Peyer's patch (tissue), 4 donors: ENCODE measurements at regions not wholly inside any gene's neighbourhood (a gene's known extent, or its start where the extent isn't known, plus 50 kb on each side); places are given as distances from the start of the nearest gene placed in this dataset.

Experiments
- DNase-seq, 3 donors: peaks; one replicate each; pipeline ENCODE4 v3.0.0-alpha.2; 2017 to 2019
- H3K27ac ChIP-seq, 4 donors: fragments of 200-600 bp; sonication (generic); one replicate each; pipeline ENCODE4 v1.5.1; 2016 to 2019
- H3K27me3 ChIP-seq, 2 donors: fragments of 200-600 bp; sonication (generic); one replicate each; pipeline ENCODE4 v1.5.1; 2019
- H3K36me3 ChIP-seq, 3 donors: fragments of 200-600 bp; sonication (generic); one replicate each; pipeline ENCODE4 v1.5.1; 2016 to 2019
- H3K4me1 ChIP-seq, 4 donors: fragments of 200-600 bp; sonication (generic); one replicate each; pipeline ENCODE4 v1.5.1; 2016 to 2019
- H3K4me3 ChIP-seq, 4 donors: fragments of 200-600 bp; sonication (generic); 1 replicate in 3 of 4; 2 replicates in 1 of 4; pipeline ENCODE4 v1.5.1; 2016 to 2019; ENCODE audit warnings: mild to moderate bottlenecking in 1 of 4
- H3K9me3 ChIP-seq, 4 donors: fragments of 200-600 bp; sonication (generic); one replicate each; pipeline ENCODE4 v1.5.1; 2016 to 2019; ENCODE audit warnings: mild to moderate bottlenecking in 1 of 4
- POLR2A ChIP-seq, 2 donors: fragments of 450-650 bp; IDR thresholded peaks; one replicate each; pipeline ENCODE4 v1.5.1; 2017; ENCODE audit warnings: antibody characterized with exemption in 2 of 2, mild to moderate bottlenecking in 2 of 2, moderate library complexity in 2 of 2
- TF ChIP-seq, protein P1 (sequence below), 6 experiments: fragments of 450-650 bp in 4 of 6; fragments of 200-600 bp in 2 of 6; sonication (generic) in 1 of 6; IDR thresholded peaks; one replicate each; pipeline ENCODE4 v1.5.1; 2017 to 2019; ENCODE audit warnings: antibody characterized with exemption in 6 of 6, mild to moderate bottlenecking in 3 of 6, moderate library complexity in 1 of 6

DNA sequence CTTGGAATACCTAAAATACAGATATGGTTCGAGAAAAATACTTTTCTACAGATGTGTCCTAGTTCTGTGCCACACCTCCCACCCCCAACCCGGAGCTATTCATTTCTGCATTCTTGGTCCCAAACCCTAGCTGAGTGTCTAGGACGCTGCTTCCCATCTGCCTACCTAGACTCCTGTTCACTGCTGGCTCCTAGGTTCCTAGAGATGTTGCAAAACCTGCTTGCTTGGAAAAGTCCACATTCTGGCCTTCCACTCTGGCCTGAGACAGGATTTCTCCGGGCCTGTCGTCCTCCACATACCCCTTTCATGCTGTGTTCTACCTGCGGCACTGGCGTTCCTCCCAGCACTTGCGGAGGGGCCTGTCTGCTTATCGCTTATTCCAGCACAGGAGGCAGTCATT lies 165.8 kb upstream of the CTTNBP2NL start:
- no peak for DNase-seq
- H3K36me3 ChIP-seq, result no peaks in the 10 kb centered on the region

DNA sequence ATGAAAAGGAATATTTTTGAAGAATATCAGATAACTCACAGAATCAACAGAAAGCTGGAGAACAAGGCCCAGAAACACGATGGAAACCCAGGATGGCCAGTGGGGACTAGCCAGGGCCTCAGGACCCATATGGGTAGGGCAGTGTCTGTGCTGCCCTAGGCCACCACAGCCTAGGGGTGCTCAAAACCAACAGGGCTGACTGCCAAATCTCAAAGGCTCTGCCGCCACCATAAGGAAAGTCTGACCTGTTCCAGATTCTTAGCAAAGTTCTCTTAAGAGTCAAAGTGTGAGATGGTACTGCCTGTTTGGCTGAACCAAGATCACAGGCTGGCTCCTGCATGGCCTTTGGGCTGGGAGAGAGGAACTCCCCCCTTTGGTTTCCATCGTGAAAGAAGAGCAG lies 164.7 kb upstream of the CTTNBP2NL start:
- H3K36me3 ChIP-seq, result no peaks in the 10 kb centered on the region
- DNase-seq, result no peak
- H3K4me1 ChIP-seq, result no peaks in the 10 kb centered on the region
- no peak overlapping the region for H3K4me3 ChIP-seq
- no peaks in the 10 kb centered on the region for H3K9me3 ChIP-seq
- H3K27ac ChIP-seq, result no peak overlapping the region
- TF ChIP-seq, protein P1, sequence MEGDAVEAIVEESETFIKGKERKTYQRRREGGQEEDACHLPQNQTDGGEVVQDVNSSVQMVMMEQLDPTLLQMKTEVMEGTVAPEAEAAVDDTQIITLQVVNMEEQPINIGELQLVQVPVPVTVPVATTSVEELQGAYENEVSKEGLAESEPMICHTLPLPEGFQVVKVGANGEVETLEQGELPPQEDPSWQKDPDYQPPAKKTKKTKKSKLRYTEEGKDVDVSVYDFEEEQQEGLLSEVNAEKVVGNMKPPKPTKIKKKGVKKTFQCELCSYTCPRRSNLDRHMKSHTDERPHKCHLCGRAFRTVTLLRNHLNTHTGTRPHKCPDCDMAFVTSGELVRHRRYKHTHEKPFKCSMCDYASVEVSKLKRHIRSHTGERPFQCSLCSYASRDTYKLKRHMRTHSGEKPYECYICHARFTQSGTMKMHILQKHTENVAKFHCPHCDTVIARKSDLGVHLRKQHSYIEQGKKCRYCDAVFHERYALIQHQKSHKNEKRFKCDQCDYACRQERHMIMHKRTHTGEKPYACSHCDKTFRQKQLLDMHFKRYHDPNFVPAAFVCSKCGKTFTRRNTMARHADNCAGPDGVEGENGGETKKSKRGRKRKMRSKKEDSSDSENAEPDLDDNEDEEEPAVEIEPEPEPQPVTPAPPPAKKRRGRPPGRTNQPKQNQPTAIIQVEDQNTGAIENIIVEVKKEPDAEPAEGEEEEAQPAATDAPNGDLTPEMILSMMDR (IDR thresholded peaks at IDR 0.05), result no peak
- TF ChIP-seq POLR2A (IDR thresholded peaks at IDR 0.05), result no peak
- no peaks in the 10 kb centered on the region for H3K27me3 ChIP-seq

More for the DNA sequence above, 165.8 kb upstream of the CTTNBP2NL start:
- Histone ChIP-seq H3K27ac (no peak overlapping the region), H3K4me3 (no peak overlapping the region), H3K27me3 (no peaks in the 10 kb centered on the region), H3K9me3 (no peaks in the 10 kb centered on the region), H3K4me1 (no peaks in the 10 kb centered on the region)
- no peak for TF ChIP-seq POLR2A (IDR thresholded peaks at IDR 0.05)
- TF ChIP-seq, protein P1 (IDR thresholded peaks at IDR 0.05), result no peak

DNA sequence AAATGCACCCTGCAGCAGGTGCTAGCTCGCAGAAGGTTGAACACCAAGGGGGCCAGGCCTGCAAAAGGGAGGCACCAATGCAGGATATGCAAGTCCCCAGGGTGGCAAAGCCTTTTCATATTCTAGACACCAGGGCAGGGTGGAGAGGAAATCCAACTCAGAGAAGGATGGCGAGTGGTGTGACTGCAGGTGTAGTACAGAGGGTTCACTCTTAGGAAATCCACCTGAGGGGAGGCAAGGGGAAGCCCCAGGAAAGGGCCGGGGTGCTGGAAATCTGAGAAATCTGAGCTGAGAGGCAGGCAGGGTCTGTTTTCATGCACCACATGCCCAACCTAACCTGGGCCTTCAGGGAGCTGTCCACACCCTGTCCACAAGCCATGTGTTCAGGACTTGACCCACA lies 163.2 kb upstream of the CTTNBP2NL start:
- Histone ChIP-seq H3K27ac (no peak overlapping the region), H3K4me1 (no peaks in the 10 kb centered on the region), H3K4me3 (no peak overlapping the region), H3K27me3 (no peaks in the 10 kb centered on the region), H3K9me3 (no peaks in the 10 kb centered on the region), H3K36me3 (no peaks in the 10 kb centered on the region)
- no peak for DNase-seq
- no peak for TF ChIP-seq POLR2A (IDR thresholded peaks at IDR 0.05)

DNA sequence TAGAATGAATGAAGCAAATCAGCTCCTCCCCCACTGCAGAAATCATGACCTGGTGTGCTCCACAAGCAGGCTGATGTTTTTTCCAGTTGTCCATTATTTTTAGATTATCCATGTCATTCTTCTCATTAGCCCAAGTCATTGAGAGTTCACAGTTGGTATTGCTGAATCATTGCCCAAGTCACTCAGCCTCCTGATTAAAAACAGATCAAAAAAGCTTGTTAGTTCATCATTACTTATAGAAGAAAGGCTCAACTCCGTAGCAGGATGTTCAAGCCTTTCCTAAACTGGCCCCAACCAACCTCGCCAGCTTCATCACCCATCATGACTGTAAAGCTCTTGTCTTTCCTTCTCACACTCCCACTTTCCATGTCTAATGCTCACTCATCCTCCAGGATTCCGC lies 161.3 kb upstream of the CTTNBP2NL start:
- TF ChIP-seq POLR2A (IDR thresholded peaks at IDR 0.05), result no peak
- TF ChIP-seq, protein P1 (IDR thresholded peaks at IDR 0.05), result no peak
- H3K36me3 ChIP-seq, result no peaks in the 10 kb centered on the region
- H3K27ac ChIP-seq, result no peak overlapping the region
- no peak for DNase-seq
- no peaks in the 10 kb centered on the region for H3K9me3 ChIP-seq
- no peak overlapping the region for H3K4me3 ChIP-seq
- H3K4me1 ChIP-seq, result no peaks in the 10 kb centered on the region
- H3K27me3 ChIP-seq, result no peaks in the 10 kb centered on the region

DNA sequence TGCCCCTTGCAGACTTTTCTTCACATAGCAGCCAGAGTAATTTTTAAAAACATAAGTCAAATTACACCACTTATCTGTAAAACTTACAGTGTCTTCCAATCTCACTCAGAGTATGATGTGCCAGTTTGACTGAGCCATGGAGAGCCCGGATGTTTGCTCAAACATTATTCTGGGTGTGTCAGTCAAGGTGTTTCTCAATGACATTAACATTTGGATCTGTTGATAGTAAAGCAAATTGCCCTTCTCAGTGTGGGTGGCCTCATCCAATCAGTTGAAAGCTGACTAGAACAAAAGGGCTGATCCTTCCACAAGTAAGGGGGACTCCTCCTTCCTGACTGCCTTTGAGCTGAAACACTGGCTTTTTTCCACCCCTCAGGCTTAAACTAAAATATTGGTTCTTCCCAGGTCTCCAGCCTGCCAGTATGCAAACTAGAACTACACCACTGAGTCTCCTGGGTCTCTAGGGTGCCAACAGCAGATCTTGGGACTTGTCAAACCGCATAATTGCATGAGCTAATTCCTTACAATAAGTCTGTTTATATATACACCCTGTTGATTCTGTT lies 157.9 kb upstream of the CTTNBP2NL start:
- H3K4me3 ChIP-seq, result no peak overlapping the region
- TF ChIP-seq POLR2A (IDR thresholded peaks at IDR 0.05), result no peak
- TF ChIP-seq, protein P1 (IDR thresholded peaks at IDR 0.05), result no peak
- no peaks in the 10 kb centered on the region for H3K9me3 ChIP-seq
- no peaks in the 10 kb centered on the region for H3K27me3 ChIP-seq
- DNase-seq, result no peak
- H3K36me3 ChIP-seq, result no peaks in the 10 kb centered on the region
- no peak overlapping the region for H3K27ac ChIP-seq
- H3K4me1 ChIP-seq, result no peaks in the 10 kb centered on the region

DNA sequence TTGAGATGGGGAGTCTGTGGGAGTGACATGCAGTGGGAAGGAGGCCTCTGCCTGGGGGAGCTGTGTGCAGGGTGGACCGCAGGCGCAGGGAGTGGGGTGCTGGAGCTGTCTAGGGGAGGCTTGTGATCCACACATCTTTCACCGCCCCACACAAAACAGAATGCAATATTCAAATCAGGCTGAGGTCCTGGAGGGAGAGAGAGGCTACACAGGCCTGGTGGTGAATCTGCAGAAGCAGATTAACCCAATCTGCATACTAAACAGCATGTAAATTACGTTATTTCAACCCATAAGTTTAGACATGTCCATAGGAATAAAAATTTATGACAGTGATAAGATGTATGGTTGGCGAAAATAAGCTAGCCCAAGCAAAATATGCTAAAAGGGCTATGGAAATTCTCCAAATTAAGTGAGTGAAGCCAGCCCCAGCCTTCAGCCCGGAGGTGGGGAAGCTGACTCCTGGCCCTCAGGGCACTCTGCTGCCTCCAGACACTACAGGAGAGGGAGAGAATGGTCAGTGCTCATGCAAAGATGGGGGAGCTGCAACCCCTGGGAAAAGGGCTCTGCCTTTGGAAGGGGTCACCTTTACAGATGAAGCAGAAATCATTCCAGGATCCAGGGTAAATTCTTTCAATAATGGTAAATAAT lies 156.2 kb upstream of the CTTNBP2NL start:
- Histone ChIP-seq H3K4me3 (no peak overlapping the region), H3K27ac (no peak overlapping the region), H3K4me1 (no peaks in the 10 kb centered on the region), H3K36me3 (no peaks in the 10 kb centered on the region), H3K27me3 (no peaks in the 10 kb centered on the region), H3K9me3 (no peaks in the 10 kb centered on the region)
- DNase-seq, result no peak
- TF ChIP-seq, protein P1 (IDR thresholded peaks at IDR 0.05), result no peak
- TF ChIP-seq POLR2A (IDR thresholded peaks at IDR 0.05), result no peak
